Upper lobe of left lung (tissue), 6 donors: ENCODE measurements at regions not wholly inside any gene's neighbourhood (a gene's known extent, or its start where the extent isn't known, plus 50 kb on each side); places are given as distances from the start of the nearest gene placed in this dataset.

Source experiments
- ATAC-seq, 2 donors: fragments of 200-7000 bp; cut with Tn5 transposase; one replicate each; pipeline ENCODE4 v1.9.1; 2022; ENCODE audit warnings: mild to moderate bottlenecking in 2 of 2, moderate library complexity in 2 of 2; ENCODE audit not compliant: low FRiP score in 2 of 2
- DNase-seq, 2 donors: peaks; one replicate each; pipeline ENCODE4 v3.0.0-alpha.2; 2019 to 2020
- H3K27ac ChIP-seq, 4 donors: fragments of 200-600 bp; sonication (generic); one replicate each; pipeline ENCODE4 v1.5.1; 2016 to 2019
- H3K27me3 ChIP-seq, 4 donors: fragments of 200-600 bp; sonication (generic); one replicate each; pipeline ENCODE4 v1.5.1; 2017 to 2019
- H3K36me3 ChIP-seq, 4 donors: fragments of 200-600 bp; sonication (generic); one replicate each; pipeline ENCODE4 v1.5.1; 2016 to 2019
- H3K4me1 ChIP-seq, 4 donors: fragments of 200-600 bp; sonication (generic); one replicate each; pipeline ENCODE4 v1.5.1; 2018 to 2019
- H3K4me3 ChIP-seq, 4 donors: fragments of 200-600 bp; sonication (generic); one replicate each; pipeline ENCODE4 v1.5.1; 2017 to 2019; ENCODE audit warnings: mild to moderate bottlenecking in 2 of 4, moderate library complexity in 1 of 4
- H3K9me3 ChIP-seq, 4 donors: fragments of 200-600 bp; sonication (generic); one replicate each; pipeline ENCODE4 v1.5.1; 2018 to 2019
- CTCF ChIP-seq, 6 experiments: fragments of 450-650 bp in 4 of 6; fragments of 200-600 bp in 2 of 6; sonication (generic) in 2 of 6; IDR thresholded peaks; one replicate each; pipeline ENCODE4 v1.5.1; 2016 to 2019; ENCODE audit warnings: antibody characterized with exemption in 6 of 6
- EP300 ChIP-seq, 4 donors: sonication (generic); formaldehyde crosslinking; IDR thresholded peaks; one replicate each; pipeline ENCODE4 v1.5.1; 2017; ENCODE audit warnings: antibody characterized with exemption in 4 of 4, control low read depth in 2 of 4
- POLR2A ChIP-seq, 4 donors: fragments of 450-650 bp; IDR thresholded peaks; one replicate each; pipeline ENCODE4 v1.5.1; 2016 to 2017; ENCODE audit warnings: antibody characterized with exemption in 4 of 4, mild to moderate bottlenecking in 2 of 4
- POLR2AphosphoS5 ChIP-seq, 2 donors: sonication (generic); formaldehyde crosslinking; IDR thresholded peaks; one replicate each; pipeline ENCODE4 v1.5.1; 2017; ENCODE audit warnings: antibody characterized with exemption in 2 of 2
- WGBS, 2 donors: methylation state at CpG; one replicate each; pipeline ENCODE4 v1.1.5; 2017 to 2018; 5-methylcytosine and 5-hydroxymethylcytosine counted together
- donor health status: DM: no; HTN: no; CAD: no; lungs with moderate emphysema.
- donor health status: DM: no; HTN: yes; CAD: no; lungs with severe emphysema.

- no peaks in the 10 kb centered on the region for H3K36me3 ChIP-seq
- H3K9me3 ChIP-seq: no peaks in the 10 kb centered on the region
- DNase-seq (no peak), ATAC-seq (no peak)
- TF ChIP-seq CTCF (IDR thresholded peaks at IDR 0.05): no peak
- no peak for TF ChIP-seq POLR2AphosphoS5 (IDR thresholded peaks at IDR 0.05)
- no peak for TF ChIP-seq POLR2A (IDR thresholded peaks at IDR 0.05)
- H3K4me3 ChIP-seq: no peak overlapping the region
- no peaks in the 10 kb centered on the region for H3K4me1 ChIP-seq
- no peak overlapping the region for H3K27ac ChIP-seq
- WGBS, 2 donors: 49 to 52% methylated on average over 6 of the region's 6 CpGs
- no peaks in the 10 kb centered on the region for H3K27me3 ChIP-seq
Observed at GRCh38 chr12:4056910-4057845, 184.0 kb upstream of the PARP11 start.

DNA sequence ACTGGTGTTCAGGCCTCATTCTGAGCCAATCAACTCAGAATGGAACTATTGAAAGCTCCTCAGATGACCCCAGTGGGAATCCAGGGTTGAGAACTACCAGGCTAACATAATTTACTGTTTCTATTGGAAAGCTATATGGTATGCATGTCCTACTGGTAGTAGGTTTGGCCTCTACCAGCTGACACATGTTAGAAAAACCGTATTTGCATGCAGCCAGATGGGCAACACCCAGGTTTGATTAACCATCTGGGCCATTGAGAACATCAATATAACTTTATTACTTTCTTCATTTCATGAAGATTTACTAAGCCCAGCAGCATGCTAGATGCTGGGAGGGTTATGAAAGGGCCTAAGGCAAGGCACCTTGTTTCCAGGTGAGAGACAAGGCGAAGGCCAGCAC, 181.4 kb upstream of the PARP11 start:
- Histone ChIP-seq H3K4me3 (no peak overlapping the region), H3K27me3 (no peaks in the 10 kb centered on the region), H3K9me3 (no peaks in the 10 kb centered on the region), H3K27ac (no peak overlapping the region), H3K4me1 (no peaks in the 10 kb centered on the region), H3K36me3 (no peaks in the 10 kb centered on the region)
- ATAC-seq (no peak), DNase-seq (no peak)
- WGBS, 2 donors: 90 to 94% methylated on average over 2 of the region's 2 CpGs
- TF ChIP-seq POLR2AphosphoS5 (IDR thresholded peaks at IDR 0.05) (no peak), CTCF (IDR thresholded peaks at IDR 0.05) (no peak), EP300 (IDR thresholded peaks at IDR 0.05) (no peak), POLR2A (IDR thresholded peaks at IDR 0.05) (no peak)

DNA sequence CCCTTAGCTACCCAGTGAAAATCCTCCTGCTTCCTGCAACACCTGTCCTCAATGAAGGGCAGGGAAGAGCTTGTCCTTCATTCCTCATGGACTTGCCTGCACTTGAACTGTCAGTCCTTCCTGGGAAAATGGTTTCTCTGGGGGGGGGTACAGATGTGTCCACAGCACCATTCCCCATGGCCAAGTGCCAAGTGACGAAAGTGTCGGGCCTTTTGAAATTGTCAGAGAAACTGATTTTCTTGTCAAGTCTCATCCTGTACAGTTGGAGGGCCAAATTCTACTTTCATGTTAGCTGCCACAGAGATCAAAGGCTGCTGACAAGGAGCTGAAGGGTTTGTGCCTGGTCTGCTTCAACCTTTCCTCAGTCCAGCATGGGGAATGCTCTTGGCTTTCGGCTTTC, 179.5 kb upstream of the PARP11 start:
- Histone ChIP-seq H3K4me3 (no peak overlapping the region), H3K27ac (no peak overlapping the region), H3K4me1 (no peaks in the 10 kb centered on the region), H3K9me3 (no peaks in the 10 kb centered on the region), H3K27me3 (no peaks in the 10 kb centered on the region), H3K36me3 (no peaks in the 10 kb centered on the region)
- DNase-seq (no peak), ATAC-seq (no peak)
- 80 to 91% methylated on average over 3 of the region's 3 CpGs for WGBS, 2 donors
- TF ChIP-seq EP300 (IDR thresholded peaks at IDR 0.05) (no peak), POLR2AphosphoS5 (IDR thresholded peaks at IDR 0.05) (no peak)

GRCh38 chr12:4051596-4051995, 178.4 kb upstream of the PARP11 start:
- DNase-seq (no peak), ATAC-seq (no peak)
- Histone ChIP-seq H3K27ac (no peak overlapping the region), H3K9me3 (no peaks in the 10 kb centered on the region), H3K36me3 (no peaks in the 10 kb centered on the region), H3K27me3 (no peaks in the 10 kb centered on the region), H3K4me1 (no peaks in the 10 kb centered on the region), H3K4me3 (no peak overlapping the region)
- TF ChIP-seq EP300 (IDR thresholded peaks at IDR 0.05) (no peak), POLR2AphosphoS5 (IDR thresholded peaks at IDR 0.05) (no peak), CTCF (IDR thresholded peaks at IDR 0.05) (no peak), POLR2A (IDR thresholded peaks at IDR 0.05) (no peak)
- 83 to 91% methylated on average over 1 of the region's 1 CpG for WGBS, 2 donors

- Histone ChIP-seq H3K4me1 (no peaks in the 10 kb centered on the region), H3K9me3 (no peaks in the 10 kb centered on the region), H3K4me3 (no peak overlapping the region), H3K27ac (no peak overlapping the region), H3K36me3 (no peaks in the 10 kb centered on the region), H3K27me3 (no peaks in the 10 kb centered on the region)
- WGBS, 2 donors: 96 to 97% methylated on average over 3 of the region's 3 CpGs
- ATAC-seq (no peak), DNase-seq (no peak)
- TF ChIP-seq EP300 (IDR thresholded peaks at IDR 0.05) (no peak), CTCF (IDR thresholded peaks at IDR 0.05) (no peak), POLR2A (IDR thresholded peaks at IDR 0.05) (no peak), POLR2AphosphoS5 (IDR thresholded peaks at IDR 0.05) (no peak)
Observed at GRCh38 chr12:4050340-4050739, 177.1 kb upstream of the PARP11 start.
